ENCODE measurements at regions not wholly inside any gene's neighbourhood (a gene's known extent, or its start where the extent isn't known, plus 50 kb on each side); places are given as distances from the start of the nearest gene placed in this dataset.

- TF ChIP-seq CTCF (IDR thresholded peaks at IDR 0.05) = no peak
- TF ChIP-seq EZH2 (IDR thresholded peaks at IDR 0.05) = no peak
Measured at GRCh38 chr11:45486461-45486860, 179.0 kb downstream of the CHST1 start.

Data from neural progenitor cell (in vitro differentiated cells).